MCF 10A (cell line): ENCODE measurements at regions not wholly inside any gene's neighbourhood (a gene's known extent, or its start where the extent isn't known, plus 50 kb on each side); places are given as distances from the start of the nearest gene placed in this dataset.

Experiments used
- BruUV-seq: library from RNA; stranded (reverse); fragments of 400-500 nt; replicated peaks from 2 replicates; lab custom pipeline; 2021; lab: Mats Ljungman, UMichigan
- CTCF ChIA-PET: fragments of 300-600 bp; sonication (Branson Sonifier 250); formaldehyde crosslinking; extraction: SDS; loops from one replicate; lab custom pipeline; 2021; ENCODE audit warnings: antibody characterized with exemption, inconsistent platforms; lab: Yijun Ruan, JAX
- POLR2A ChIA-PET: fragments of 300-600, 350-650 bp; sonication (Branson Sonifier 250); formaldehyde crosslinking; extraction: SDS; loops from one replicate; lab custom pipeline; 2020; ENCODE audit warnings: antibody characterized with exemption, inconsistent platforms; lab: Yijun Ruan, JAX
- DNase-seq: peaks from one replicate; pipeline ENCODE4 v3.0.0-alpha.2; 2018; ENCODE audit not compliant: unreplicated experiment
- H3K27ac Mint-ChIP-seq: one replicate; pipeline ENCODE4 v1.8.0; 2022; ENCODE audit warnings: mild to moderate bottlenecking, low read depth, mixed read lengths; ENCODE audit not compliant: unreplicated experiment
- H3K27me3 Mint-ChIP-seq: one replicate; pipeline ENCODE4 v1.8.0; 2022; ENCODE audit warnings: mixed read lengths; ENCODE audit not compliant: insufficient read depth, unreplicated experiment
- H3K36me3 Mint-ChIP-seq: one replicate; pipeline ENCODE4 v1.8.0; 2022; ENCODE audit warnings: mild to moderate bottlenecking, moderate library complexity, mixed read lengths; ENCODE audit not compliant: insufficient read depth, unreplicated experiment
- H3K4me1 Mint-ChIP-seq: one replicate; pipeline ENCODE4 v1.8.0; 2022; ENCODE audit warnings: mixed read lengths; ENCODE audit not compliant: insufficient read depth, unreplicated experiment
- H3K4me3 Mint-ChIP-seq: one replicate; pipeline ENCODE4 v1.8.0; 2022; ENCODE audit warnings: mild to moderate bottlenecking, moderate library complexity, mixed read lengths; ENCODE audit not compliant: unreplicated experiment
- H3K9me3 Mint-ChIP-seq: one replicate; pipeline ENCODE4 v1.8.0; 2022; ENCODE audit warnings: mixed read lengths; ENCODE audit not compliant: unreplicated experiment
- CTCF ChIP-seq: fragments of 200-600 bp; IDR thresholded peaks from one replicate; pipeline ENCODE4 v1.8.0; 2022; ENCODE audit warnings: antibody characterized with exemption, mild to moderate bottlenecking; ENCODE audit not compliant: unreplicated experiment
- intact Hi-C: fragments of 100-400 bp; cut with micrococcal nuclease; formaldehyde crosslinking; loops from 2 replicates; pipeline ENCODE4 v1.14.1; 2022

GRCh38 chr13:39100996-39101738, 62.9 kb downstream of the NHLRC3 start:
- no peaks in the 10 kb centered on the region for H3K36me3 Mint-ChIP-seq
- no TSS peak for BruUV-seq
- DNase-seq, result no peak
- no peak overlapping the region for H3K27ac Mint-ChIP-seq
- H3K4me1 Mint-ChIP-seq, result no peaks in the 10 kb centered on the region
- H3K9me3 Mint-ChIP-seq, result no peaks in the 10 kb centered on the region
- no peak for TF ChIP-seq CTCF
- H3K4me3 Mint-ChIP-seq, result no peak overlapping the region
- peaks cover 20% of the 10 kb centered on the region for H3K27me3 Mint-ChIP-seq
- POLR2A ChIA-PET, result interaction anchor here (0.7 kb wide), 1 partner anchor 293 kb away, joined by 3 read pairs; no protein-coding TSS in a partner anchor
- CTCF ChIA-PET, result interaction anchor here (0.6 to 1.3 kb wide), 6 partner anchors 23 to 511 kb away, joined by 3 to 6 read pairs (median 4); no protein-coding TSS in a partner anchor
- intact Hi-C loops, result no loop called here

- intact Hi-C loops, result no loop called here
- Mint-ChIP-seq H3K4me3 (no peak overlapping the region), H3K27ac (no peak overlapping the region), H3K4me1 (no peaks in the 10 kb centered on the region), H3K27me3 (peaks cover 38% of the 10 kb centered on the region), H3K9me3 (no peaks in the 10 kb centered on the region), H3K36me3 (no peaks in the 10 kb centered on the region)
- CTCF ChIA-PET, result interaction anchor here (0.6 to 1.1 kb wide), 3 partner anchors 42 to 233 kb away, joined by 3 to 4 read pairs (median 3); no protein-coding TSS in a partner anchor
- no peak for TF ChIP-seq CTCF
- no TSS peak for BruUV-seq
- POLR2A ChIA-PET, result no interaction called here
- no peak for DNase-seq
These were observed 64.8 kb downstream of the NHLRC3 start for GRCh38 chr13:39102981-39103490.

GRCh38 chr13:39105110-39105509, 66.9 kb downstream of the NHLRC3 start:
- intact Hi-C loops, result no loop called here
- Mint-ChIP-seq H3K36me3 (no peaks in the 10 kb centered on the region), H3K4me3 (no peak overlapping the region), H3K9me3 (no peaks in the 10 kb centered on the region), H3K27ac (no peak overlapping the region), H3K27me3 (peaks cover 58% of the 10 kb centered on the region), H3K4me1 (no peaks in the 10 kb centered on the region)
- peak; percentile 56 for DNase-seq
- no TSS peak for BruUV-seq
- TF ChIP-seq CTCF, result no peak
- ChIA-PET POLR2A (no interaction called here), CTCF (no interaction called here)

GRCh38 chr13:39106216-39107005, 68.2 kb downstream of the NHLRC3 start:
- H3K27ac Mint-ChIP-seq, result no peak overlapping the region
- H3K9me3 Mint-ChIP-seq, result no peaks in the 10 kb centered on the region
- H3K36me3 Mint-ChIP-seq, result no peaks in the 10 kb centered on the region
- ChIA-PET CTCF (interaction anchor here (0.5 to 0.8 kb wide), 2 partner anchors 11 to 13 kb away, joined by 3 to 5 read pairs; no protein-coding TSS in a partner anchor), POLR2A (interaction anchor here (1.6 kb wide), 1 partner anchor 16 kb away, joined by 3 read pairs; no protein-coding TSS in a partner anchor)
- no peak for TF ChIP-seq CTCF
- peak; percentile 13 for DNase-seq
- BruUV-seq, result no TSS peak
- intact Hi-C loops, result no loop called here
- H3K4me3 Mint-ChIP-seq, result no peak overlapping the region
- peaks cover 71% of the 10 kb centered on the region for H3K27me3 Mint-ChIP-seq
- H3K4me1 Mint-ChIP-seq, result no peaks in the 10 kb centered on the region
